Retinal pigment epithelial cell (primary cell): ENCODE measurements at regions not wholly inside any gene's neighbourhood (a gene's known extent, or its start where the extent isn't known, plus 50 kb on each side); places are given as distances from the start of the nearest gene placed in this dataset.

Source experiments
- DNase-seq: peaks from one replicate; pipeline ENCODE4 v3.0.0-alpha.2; 2010; ENCODE audit warnings: low read depth
- H3K4me3 ChIP-seq: 2 replicates; pipeline ENCODE4 v1.5.1; 2011; ENCODE audit warnings: mild to moderate bottlenecking, low read length, control low read depth, moderate library complexity
- TF ChIP-seq, protein P1 (sequence below): conservative IDR thresholded peaks from 2 replicates; pipeline ENCODE4 v1.5.1; 2011; ENCODE audit warnings: low read depth, low read length, control low read depth, inconsistent platforms

- H3K4me3 ChIP-seq = no peak overlapping the region
- TF ChIP-seq, protein P1, sequence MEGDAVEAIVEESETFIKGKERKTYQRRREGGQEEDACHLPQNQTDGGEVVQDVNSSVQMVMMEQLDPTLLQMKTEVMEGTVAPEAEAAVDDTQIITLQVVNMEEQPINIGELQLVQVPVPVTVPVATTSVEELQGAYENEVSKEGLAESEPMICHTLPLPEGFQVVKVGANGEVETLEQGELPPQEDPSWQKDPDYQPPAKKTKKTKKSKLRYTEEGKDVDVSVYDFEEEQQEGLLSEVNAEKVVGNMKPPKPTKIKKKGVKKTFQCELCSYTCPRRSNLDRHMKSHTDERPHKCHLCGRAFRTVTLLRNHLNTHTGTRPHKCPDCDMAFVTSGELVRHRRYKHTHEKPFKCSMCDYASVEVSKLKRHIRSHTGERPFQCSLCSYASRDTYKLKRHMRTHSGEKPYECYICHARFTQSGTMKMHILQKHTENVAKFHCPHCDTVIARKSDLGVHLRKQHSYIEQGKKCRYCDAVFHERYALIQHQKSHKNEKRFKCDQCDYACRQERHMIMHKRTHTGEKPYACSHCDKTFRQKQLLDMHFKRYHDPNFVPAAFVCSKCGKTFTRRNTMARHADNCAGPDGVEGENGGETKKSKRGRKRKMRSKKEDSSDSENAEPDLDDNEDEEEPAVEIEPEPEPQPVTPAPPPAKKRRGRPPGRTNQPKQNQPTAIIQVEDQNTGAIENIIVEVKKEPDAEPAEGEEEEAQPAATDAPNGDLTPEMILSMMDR = no peak
- no peak for DNase-seq
Measured at GRCh38 chr5:5031665-5032064, 108.5 kb upstream of the ADAMTS16 start.

DNA sequence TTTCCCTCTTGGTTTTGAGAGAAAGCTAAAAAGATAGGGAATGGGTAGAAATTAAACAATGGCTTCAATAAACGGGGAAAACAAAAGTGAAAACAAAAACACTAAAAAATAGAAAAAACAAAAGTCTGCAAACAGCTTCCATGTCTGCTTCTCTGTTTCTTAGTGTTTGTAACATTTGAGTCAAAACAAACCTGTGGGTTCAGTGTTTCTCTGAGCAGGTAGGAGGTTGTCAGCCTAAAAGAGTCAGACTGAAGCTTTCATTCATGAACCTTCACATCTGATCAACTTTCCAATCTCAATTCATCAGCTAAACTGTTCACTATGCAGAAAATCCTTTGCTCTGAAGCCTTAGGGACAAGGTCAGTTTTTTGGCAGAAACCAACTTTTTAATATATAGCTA, 102.5 kb upstream of the ADAMTS16 start:
- TF ChIP-seq, protein P1 = no peak
- H3K4me3 ChIP-seq = no peak overlapping the region
- DNase-seq = no peak

- TF ChIP-seq, protein P1 = no peak
- H3K4me3 ChIP-seq = no peak overlapping the region
- DNase-seq = no peak
Measured at GRCh38 chr5:5039918-5040317, 100.2 kb upstream of the ADAMTS16 start.

- H3K4me3 ChIP-seq = no peak overlapping the region
- TF ChIP-seq, protein P1 = no peak
- DNase-seq = no peak
Measured at GRCh38 chr5:5040712-5041111, 99.4 kb upstream of the ADAMTS16 start.

DNA sequence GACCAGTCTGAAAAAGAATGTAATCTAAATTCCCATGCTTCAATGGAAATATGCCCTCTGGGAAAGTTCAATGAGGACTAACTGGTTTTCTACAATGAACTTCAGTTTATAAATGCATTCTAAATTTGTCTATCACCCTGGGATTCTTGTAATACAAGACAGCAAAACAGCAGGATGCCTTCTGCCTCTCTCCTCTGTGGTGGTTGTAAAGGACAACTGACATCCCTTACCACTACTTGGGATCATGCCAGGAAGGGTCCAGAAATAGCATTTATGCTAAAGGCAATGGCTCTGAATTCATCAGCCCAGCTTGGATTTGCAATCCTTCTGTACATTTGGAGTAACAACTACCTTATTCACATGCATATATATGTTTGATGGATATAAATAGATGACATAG, 97.3 kb upstream of the ADAMTS16 start:
- no peak overlapping the region for H3K4me3 ChIP-seq
- DNase-seq = no peak
- TF ChIP-seq, protein P1 = no peak

- TF ChIP-seq, protein P1 = no peak
- no peak overlapping the region for H3K4me3 ChIP-seq
- DNase-seq = no peak
Measured at GRCh38 chr5:5043346-5043745, 96.8 kb upstream of the ADAMTS16 start.

DNA sequence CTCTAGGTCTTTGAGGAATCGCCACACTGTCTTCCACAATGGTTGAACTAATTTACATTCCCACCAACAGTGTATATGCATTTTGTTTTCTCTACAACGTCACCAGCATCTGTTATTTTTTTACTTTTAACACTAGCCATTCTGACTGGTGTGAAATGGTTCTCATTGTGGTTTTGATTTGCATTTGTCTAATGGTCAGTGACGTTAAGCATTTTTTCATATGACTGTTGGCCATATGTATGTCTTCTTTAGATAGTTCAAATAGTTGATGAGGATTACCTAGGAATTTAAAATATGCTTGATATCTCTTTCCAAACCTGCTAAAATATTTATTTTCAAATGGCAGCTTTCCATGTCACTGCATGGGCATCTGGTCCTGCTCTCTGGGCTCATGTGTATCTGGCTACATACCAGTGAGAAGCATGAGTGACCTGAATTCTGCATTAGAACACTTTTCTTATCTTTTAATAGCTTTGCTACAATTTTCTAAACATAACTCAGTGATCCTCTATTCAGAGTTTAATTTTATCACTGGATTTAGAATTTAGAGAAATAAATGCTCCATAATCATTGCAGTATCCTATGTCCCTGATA, 95.8 kb upstream of the ADAMTS16 start:
- TF ChIP-seq, protein P1 = no peak
- no peak overlapping the region for H3K4me3 ChIP-seq
- DNase-seq = no peak
